GM19238 (cell line): ENCODE measurements at regions not wholly inside any gene's neighbourhood (a gene's known extent, or its start where the extent isn't known, plus 50 kb on each side); places are given as distances from the start of the nearest gene placed in this dataset.

Experiments
- DNase-seq: peaks from one replicate; pipeline ENCODE4 v3.0.0; 2011; ENCODE audit warnings: low spot score; ENCODE audit not compliant: insufficient read length

DNA sequence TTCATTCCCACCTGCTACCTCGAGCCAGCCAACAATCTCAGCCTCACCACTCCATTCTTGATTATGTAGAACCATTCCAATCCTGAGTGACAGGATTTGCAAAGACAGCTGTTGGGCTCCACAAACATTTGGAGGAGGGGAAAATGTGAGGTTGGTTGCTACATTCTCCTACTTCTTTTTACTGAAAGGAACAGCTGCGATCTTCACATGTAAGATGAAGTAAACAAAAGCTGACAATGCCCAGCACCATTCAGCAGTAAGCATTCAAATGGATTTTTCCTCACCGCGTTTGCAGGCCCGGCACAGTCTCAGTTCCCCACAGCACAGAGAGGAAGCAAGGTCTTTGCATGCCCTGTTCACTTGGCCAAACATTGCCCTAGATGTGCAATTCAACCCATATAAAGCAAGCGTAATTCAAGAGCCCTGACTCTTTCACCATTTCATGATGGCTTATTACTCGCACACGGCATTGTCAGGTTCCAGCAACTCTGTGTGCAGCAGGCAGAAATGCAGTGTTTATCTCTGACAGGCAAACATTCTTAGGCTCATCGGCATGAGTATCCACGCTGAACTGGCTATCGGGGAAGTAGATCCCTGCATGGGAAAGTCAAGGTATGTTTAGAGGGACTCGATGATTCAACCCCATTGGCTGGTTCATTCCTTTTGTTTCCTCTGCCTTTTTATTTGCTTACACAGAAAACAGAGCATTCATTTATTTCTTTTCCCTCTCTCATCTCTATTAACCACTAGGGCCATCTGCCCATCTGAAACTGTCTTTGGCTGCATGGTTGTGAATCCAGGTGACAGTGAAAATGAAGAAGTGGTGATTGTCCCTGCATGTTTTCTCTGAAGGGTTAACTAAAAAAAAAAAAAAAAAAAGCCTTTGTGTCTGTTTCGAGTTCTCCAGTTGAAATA, 236.1 kb upstream of the PLEKHG7 start:
- DNase-seq: no peak

DNA sequence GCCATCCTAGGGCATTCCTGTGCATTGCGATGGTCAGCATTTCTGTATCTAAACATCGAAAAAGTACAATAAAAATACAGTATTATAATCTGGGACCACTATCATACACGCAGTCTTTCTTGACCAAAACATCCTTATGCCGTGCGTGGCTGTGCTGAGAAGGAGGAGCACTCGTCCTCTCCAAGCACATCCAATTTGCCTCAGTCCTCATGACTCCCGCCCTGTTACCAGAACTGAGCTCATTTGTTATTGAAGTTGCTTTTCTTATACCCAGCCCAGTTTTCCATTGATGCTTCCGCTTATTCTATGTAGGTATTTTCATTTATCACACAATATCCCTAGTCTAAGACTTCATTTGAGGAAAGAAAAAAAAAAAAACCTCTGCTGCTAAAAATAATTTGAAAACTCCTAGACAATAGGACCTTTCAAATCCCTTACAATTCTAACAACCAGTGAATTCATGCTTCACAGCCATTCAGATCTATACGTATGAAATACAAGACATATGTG, 236.9 kb upstream of the PLEKHG7 start:
- no peak for DNase-seq

DNA sequence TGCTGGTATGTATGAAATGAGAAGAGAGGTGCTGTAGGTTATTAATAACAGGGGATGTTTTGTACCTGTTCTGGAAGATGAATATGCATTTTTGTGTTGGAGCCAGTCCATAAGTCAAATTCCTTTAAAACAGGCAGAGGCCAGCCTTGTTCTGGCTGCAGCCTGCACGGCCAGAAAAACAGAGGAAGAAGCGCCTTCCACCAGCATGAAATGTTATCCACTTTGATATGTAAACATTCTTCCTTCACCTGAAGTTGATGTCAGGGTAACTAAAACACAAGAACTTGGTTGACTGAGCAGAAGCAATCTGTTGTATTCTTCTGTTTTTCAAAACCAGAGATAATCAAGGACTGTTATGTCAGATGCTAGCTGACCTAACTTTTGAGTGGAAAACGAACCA, 237.9 kb upstream of the PLEKHG7 start:
- DNase-seq: no peak

DNA sequence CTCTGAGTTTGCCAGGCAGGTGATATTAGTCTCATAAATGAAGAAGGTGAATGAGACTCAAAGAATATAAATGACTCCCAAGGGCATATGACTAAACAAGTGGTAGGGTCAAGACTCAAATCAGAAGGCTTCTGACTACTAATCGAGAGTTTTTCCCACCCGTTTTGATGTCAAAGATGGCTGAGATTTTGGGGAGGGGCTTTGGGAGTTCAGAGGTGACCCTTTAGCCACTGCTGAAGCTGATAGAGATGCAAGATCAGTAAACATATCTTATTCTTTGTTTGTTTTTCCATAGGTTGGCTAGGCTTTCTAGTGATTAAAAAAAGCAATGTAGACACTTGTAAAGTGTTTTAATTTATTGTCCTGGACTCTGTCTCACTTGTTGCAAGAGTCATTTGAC, 239.6 kb upstream of the PLEKHG7 start:
- DNase-seq: no peak

DNA sequence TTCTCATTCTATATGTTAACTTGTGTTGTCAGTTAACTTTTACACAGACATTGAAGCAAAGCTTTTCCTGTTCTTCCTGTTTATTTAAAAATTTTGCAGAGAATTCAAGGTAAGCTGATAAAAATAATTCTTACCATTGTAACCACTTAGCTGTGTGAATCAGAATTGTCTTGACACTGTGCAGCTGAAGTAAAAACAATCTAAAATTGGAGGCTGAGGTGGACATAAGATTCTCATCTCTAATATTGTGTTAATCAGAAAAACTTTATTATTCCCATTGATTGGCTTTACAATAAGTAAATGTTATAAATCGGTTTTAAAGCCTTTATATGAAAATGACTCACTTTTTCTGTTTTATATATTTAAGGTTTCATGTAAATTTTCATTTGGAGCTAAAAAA, 240.3 kb upstream of the PLEKHG7 start:
- DNase-seq: no peak

DNA sequence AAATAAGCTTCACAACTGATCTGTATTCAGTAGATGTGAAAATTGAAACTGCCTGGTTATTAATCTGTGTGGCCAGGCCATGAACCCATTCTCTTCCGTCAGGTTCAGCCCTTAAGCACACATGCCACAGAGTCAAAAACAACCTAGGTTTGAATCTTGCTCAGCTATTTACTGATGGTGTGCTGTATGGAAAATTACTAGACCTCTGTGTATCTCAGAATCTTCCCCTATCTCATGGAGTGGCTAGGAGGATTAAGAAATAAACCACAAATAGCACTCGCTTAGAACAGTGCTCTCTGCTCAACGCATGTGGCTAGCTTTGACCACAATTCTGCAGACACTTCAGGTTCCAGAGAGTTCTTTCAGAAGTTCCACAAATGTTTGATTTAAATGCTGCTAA, 240.7 kb upstream of the PLEKHG7 start:
- DNase-seq: no peak

DNA sequence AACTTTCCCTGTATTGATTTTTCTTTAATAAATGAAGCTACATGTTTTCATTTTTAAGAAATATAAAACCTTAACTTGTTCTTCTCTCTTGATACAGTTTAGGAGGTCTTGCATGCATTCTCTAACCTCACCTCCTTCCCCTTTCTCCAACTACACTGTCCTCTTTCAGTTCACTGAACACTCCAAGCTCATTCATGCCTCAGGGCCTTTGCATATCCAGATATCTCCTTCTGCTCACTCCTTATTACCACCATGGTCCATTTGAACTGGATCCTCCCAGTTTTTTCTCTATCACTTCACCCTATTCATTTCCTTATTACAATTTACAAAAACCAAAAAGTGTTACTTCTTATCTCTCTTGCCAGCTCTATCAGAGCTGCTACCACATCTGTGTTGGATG, 242.9 kb upstream of the PLEKHG7 start:
- DNase-seq: no peak

DNA sequence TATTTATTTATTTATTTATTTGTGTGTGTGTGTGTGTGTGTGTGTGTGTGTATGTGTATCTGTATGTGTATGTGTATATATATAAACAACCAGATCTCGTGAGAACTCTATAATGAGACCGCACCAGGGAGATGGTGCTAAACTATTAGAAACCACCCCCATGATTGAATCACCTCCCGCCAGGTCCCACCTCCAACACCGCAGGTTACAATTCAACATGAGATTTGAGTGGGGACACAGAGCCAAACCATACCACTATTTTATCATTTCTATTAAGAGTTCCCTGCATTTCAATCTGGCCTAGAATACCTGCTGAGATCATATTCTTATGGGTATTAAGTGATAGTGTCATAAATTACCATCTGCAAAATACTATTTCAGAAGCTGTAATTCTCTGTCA, 243.8 kb upstream of the PLEKHG7 start:
- no peak for DNase-seq

DNA sequence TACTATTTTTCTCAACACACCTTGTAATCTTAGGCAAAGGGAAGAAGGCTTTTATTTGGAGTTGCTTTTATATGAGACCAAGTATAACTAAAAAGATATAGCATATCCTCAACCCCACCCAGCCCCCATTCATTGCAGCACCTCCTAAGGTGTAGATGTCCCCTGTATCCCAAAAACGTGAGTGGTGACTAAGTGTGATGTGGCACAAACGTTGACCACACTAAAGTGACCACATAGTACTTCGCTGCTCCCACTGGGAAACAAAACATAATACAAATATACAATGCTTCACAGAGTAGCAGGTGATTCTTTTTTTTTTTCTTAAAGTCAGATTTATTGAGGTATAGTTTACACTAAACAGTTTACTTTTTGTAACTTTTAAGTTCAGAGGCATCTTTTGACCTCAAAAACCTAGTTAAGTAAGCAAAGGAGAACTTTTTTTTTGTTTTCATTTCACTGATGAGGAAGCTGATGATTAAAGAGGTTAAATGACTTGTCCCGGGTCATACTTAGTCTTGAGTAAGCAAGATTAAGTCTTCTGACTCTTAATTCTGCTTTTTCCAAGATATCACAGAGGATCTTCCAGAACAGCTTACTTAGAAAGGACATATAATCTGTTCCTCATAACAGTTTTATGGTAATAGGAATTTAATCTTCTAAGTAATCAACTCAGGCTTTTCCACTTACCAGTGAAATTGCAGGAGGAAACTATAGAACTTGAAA, 245.2 kb upstream of the PLEKHG7 start:
- DNase-seq: no peak

DNA sequence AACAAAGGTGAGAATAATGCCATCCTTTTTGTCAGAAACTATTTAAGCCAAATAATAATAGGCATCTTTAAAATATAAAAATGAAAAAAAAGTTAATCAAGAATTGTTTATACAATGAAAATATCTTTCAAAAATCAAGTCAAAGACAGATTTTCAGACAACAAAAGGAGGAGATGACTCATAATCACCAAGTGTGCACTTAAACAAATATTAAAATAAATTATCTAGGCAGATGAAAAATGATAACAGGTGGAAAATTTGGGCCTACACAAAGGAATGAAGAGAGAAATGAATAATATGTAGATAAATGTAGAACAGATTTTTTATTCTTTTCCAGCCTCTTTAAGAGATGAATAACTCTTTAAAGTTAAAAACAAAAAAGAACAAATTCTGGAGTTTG, 250.0 kb upstream of the PLEKHG7 start:
- DNase-seq: no peak

DNA sequence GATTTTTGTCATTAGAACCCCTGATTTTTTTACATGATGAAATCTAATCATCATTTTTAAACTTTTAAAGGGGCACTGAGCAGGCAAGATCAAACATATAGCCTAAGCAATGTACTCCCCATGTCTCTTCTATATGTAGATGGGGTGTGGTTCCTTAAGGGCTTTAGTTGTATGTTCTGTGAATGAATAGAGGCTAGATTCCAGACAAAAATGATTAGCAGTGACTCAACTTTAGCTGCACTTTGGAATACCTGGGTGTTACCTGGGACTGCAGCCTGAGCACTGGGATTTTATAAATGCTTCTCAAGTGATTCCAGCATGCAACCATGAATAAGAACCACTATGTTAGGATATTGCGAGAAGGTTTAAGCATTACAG, 256.7 kb upstream of the PLEKHG7 start:
- DNase-seq: no peak

DNA sequence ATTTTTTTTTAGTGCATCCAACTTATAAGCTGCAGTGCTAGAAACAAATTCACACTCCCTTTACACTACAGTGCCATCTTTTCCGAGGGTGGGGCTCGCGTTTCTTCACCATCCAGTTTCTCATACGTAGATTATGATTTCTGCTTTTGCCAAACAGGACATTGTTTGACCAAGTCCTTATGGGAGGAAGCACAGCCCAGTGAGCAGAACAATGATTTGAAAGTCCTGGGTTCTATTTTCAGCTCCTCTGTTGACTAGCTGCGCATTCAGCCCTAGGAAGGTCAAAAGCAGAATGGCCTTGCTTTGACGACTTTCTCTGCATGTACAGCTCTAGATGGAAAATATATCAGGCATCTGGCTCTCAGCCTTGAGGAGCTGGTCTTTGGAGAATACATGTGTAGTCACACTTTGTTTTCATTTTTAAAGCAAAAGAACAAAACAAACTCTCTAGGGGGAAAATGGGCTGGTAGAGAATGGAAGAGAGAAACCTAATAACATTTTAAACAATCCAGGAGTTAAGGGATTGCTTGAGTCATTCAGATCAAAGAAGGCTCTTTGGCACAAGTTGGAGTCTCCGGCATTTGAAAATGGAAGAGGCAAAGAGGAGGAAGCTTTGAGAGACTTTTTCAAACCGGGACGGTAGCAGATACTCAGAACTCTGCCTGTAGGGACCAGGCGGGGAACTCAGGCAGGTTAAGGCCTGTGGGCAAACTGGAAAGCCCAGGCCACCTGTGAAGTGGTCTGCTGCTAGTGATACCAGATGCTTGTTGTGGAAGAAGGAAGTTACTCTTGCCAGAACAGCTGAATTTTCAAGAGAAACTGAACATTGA, 257.3 kb upstream of the PLEKHG7 start:
- DNase-seq: no peak

DNA sequence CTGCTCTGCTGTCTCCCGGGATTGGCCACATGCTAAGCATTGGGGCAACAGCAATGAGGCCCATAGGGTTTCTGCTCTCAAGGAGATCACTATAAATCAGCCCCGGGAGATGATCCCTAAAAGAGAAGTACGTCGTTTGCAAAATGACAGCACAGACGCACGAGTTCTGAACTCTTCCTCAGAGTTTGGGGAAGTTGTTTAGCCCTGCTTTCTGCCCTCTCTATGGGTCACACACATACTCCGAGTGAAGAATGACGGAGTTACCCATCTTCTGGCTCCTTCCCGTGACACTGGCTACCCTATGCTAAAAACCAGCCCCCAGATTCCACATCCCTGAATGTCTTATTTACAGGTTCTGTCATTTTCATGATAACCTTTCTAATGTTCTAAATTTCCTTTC, 258.0 kb upstream of the PLEKHG7 start:
- DNase-seq: no peak

DNA sequence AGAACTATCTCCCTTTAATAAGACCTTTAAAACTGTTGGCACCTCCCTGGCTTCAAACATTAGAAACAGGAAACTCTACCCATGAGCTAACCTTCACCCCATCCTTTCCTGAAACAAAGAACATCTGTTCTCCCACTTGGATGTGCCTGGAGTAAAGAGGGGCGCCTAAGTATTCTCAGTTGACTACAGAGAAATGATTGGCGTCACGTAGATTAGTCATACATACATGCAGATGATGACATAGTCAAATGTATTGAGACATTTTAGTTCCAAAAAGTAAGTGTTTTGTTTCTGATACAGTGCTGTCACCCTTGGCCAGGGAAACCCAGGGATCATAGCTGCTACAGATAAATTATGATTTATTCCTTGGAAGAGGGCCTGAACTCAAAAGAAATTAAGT, 260.0 kb upstream of the PLEKHG7 start:
- no peak for DNase-seq

DNA sequence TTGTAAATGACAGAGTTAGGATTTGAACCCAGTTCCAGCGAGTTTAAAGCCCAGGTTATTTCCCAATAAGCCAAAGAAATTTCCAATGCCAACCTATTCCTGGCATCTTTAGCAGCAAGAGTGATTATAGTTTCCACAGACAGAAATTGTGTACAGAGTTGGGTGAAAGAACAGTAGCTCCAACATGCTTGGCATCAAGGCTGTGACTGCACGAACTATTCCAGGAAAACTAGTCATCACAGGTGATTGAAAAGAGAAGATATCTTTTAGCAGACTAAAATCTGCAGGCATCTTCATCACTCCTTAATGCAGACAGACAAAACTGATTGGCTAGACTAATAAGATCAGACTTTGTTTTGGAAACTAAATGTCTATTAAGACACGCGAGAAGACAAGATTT, 262.7 kb upstream of the PLEKHG7 start:
- no peak for DNase-seq

DNA sequence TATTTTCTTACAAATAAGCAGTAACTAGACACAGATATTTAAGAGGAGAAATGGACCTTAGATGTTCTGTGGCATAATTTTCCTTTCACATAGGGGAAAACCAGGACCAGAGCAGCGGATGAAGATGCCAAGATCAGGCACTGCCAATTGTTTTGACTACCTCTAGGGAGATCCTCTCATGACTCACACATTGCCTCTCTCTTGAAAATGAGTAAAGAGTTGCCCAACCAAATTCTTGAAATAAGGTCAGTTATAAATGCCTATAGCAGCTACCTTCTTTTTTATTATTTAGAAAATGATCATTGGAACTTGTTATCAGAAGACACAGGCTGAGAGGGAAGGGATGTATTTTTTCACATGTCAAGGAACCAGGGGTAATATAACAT, 263.4 kb upstream of the PLEKHG7 start:
- DNase-seq: no peak

DNA sequence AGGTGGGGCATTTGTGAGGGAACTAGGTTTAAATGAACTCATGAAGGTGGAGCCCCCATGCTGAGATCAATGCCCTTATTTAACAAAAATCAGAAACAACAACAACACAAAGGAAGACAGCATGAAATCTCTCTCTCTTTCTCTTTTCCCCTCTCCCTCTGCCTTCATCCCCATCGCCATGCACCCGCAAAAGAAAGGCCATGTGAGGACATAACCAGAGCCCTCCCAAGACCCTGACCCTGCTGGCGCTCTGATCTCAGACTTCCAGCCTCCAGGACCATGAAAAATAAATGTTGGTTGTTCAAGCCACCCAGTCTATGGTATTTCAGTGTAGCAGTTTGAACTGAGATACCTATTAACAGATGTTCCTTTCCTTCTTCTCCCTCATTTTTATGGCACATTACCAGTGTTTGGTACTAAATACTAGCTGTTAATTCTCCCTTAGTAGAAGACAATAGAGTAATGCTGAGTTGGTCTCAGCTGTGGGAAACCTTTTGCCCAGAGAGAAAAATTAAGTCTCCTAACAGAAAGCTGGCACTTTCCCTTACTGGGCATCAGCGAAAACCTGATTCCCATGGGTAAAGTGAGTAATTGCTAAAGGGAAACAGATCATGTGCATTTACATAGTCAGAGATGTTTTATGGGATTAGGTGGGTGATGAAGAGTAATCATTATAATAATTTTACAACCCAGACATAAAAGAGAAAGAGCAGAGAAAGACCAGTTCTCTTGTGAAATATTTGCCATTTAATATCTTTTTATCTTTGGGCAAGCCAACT, 264.0 kb upstream of the PLEKHG7 start:
- no peak for DNase-seq

DNA sequence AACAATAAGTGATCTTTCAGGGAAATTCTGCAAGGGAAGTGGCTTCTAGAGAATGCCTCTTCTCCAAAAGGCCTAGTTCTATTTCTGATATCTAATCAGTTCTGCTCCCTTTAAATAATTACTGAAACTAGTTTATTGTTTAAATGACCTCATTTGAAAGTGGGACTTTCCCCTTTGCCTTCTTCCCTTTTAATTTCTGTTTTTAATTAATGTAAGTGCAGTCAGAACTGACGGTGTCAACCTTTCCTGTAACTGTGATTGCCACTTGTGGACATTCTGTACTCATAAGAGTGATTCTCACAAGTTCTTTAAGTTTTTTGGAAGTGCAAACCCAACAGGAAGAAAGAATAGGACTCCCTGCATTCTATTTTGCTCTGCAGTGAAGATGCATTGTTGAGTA, 265.3 kb upstream of the PLEKHG7 start:
- DNase-seq: no peak

DNA sequence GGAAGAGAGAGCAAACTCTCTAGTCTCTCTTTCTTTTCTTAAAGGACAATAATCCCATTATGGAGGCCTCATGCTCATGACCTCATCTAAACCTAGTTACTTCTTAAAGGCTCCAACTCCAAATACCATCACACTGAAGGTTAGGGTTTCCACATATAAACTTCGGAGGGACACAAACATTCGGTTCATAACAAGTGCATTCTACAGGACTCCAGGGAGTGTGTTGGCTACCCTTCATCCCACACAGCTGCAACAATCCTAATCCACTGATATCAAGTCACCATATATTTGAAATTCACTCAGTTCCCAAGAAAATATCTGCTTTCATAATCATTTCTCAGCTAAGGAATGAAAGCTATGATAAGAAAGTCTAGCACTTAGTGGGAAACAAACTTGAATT, 265.9 kb upstream of the PLEKHG7 start:
- no peak for DNase-seq

DNA sequence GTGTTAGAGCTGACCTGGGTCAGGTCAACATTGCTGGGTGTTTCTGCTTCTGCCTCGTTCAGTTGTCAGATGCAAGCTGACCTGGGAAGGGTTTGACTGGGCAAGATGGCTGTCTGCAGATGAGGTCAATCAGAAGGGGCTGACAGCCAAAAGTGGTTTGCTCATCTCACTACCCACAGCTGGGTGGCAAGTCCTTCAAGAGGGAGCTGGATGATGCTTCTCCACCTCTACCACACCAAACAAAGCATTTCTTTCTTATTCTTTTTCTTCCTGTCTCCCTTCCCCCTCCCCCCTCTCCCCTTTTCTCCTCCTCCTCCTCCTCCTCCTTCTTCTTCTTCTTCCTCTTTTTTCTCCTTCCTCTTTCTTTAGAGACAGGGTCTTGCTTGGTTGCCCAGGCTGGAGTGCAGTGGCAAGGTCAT, 268.2 kb upstream of the PLEKHG7 start:
- no peak for DNase-seq
